Spleen (tissue), 11 donors: ENCODE measurements at regions not wholly inside any gene's neighbourhood (a gene's known extent, or its start where the extent isn't known, plus 50 kb on each side); places are given as distances from the start of the nearest gene placed in this dataset.
"Not testable (repeated sequence)": the region's sequence is repeated elsewhere in the genome, so short reads cannot be mapped to it uniquely, and the experiment has no call there.

ENCODE experiments used
- DNase-seq: peaks from one replicate; pipeline ENCODE4 v3.0.0-alpha.2; 2020
- H3K27ac ChIP-seq, 8 donors: fragments of 200-600 bp; sonication (generic) in 7 of 8; 1 replicate in 4 of 8; 2 replicates in 4 of 8; pipeline versions ENCODE4 v1.5.0 to v1.8.0; 2016 to 2021; ENCODE audit warnings: inconsistent platforms in 4 of 8, mild to moderate bottlenecking in 4 of 8, moderate library complexity in 1 of 8
- H3K27me3 ChIP-seq, 7 donors: fragments of 200-600 bp; sonication (generic) in 6 of 7; replicated peaks in 1 of 7; 1 replicate in 4 of 7; 2 replicates in 3 of 7; pipeline versions ENCODE4 v1.5.0 to v1.8.0; 2016 to 2021; ENCODE audit warnings: inconsistent platforms in 3 of 7, mild to moderate bottlenecking in 1 of 7
- H3K36me3 ChIP-seq, 6 donors: fragments of 200-600 bp; sonication (generic) in 5 of 6; 1 replicate in 4 of 6; 2 replicates in 2 of 6; pipeline versions ENCODE4 v1.5.0 to v1.8.0; 2016 to 2021; ENCODE audit warnings: inconsistent platforms in 2 of 6
- H3K4me1 ChIP-seq, 6 donors: fragments of 200-600 bp; sonication (generic) in 5 of 6; 1 replicate in 3 of 6; 2 replicates in 3 of 6; pipeline versions ENCODE4 v1.5.0 to v1.8.0; 2016 to 2021; ENCODE audit warnings: inconsistent platforms in 3 of 6
- H3K4me3 ChIP-seq, 8 donors: fragments of 200-600 bp; sonication (generic) in 7 of 8; 1 replicate in 4 of 8; 2 replicates in 4 of 8; pipeline versions ENCODE4 v1.5.0 to v1.8.0; 2016 to 2021; ENCODE audit warnings: inconsistent platforms in 4 of 8, mild to moderate bottlenecking in 4 of 8, moderate library complexity in 2 of 8
- H3K9me3 ChIP-seq, 8 donors: fragments of 200-600 bp; sonication (generic) in 7 of 8; 1 replicate in 4 of 8; 2 replicates in 4 of 8; pipeline versions ENCODE4 v1.5.0 to v1.8.0; 2016 to 2021; ENCODE audit warnings: inconsistent platforms in 4 of 8
- CTCF ChIP-seq, 11 experiments: fragments of 200-600 bp in 7 of 11; fragments of 450-650 bp in 4 of 11; sonication (generic) in 4 of 11; IDR thresholded peaks in 8 of 11; conservative IDR thresholded peaks in 3 of 11; 1 replicate in 7 of 11; 2 replicates in 4 of 11; pipeline versions ENCODE4 v1.4.0 to v1.8.0; 2016 to 2021; ENCODE audit warnings: antibody characterized with exemption in 11 of 11, inconsistent platforms in 4 of 11, mild to moderate bottlenecking in 1 of 11
- POLR2A ChIP-seq, 3 donors: fragments of 450-650 bp; IDR thresholded peaks; one replicate each; pipeline ENCODE4 v1.5.1; 2017; ENCODE audit warnings: antibody characterized with exemption in 3 of 3, mild to moderate bottlenecking in 1 of 3
- POLR2AphosphoS5 ChIP-seq, 3 donors: sonication (generic); formaldehyde crosslinking; IDR thresholded peaks; one replicate each; pipeline ENCODE4 v1.5.1; 2017; ENCODE audit warnings: antibody characterized with exemption in 3 of 3
- WGBS, 5 donors: extraction: QIAGEN DNeasy Blood & Tissue Kit in 3 of 5; methylation state at CpG; one replicate each; pipeline versions ENCODE4 v1.1.5 to v1.1.7; 2013 to 2018; 5-methylcytosine and 5-hydroxymethylcytosine counted together
- intact Hi-C: fragments of 100-400 bp; cut with DNase I; formaldehyde crosslinking; loops from one replicate; pipeline ENCODE4 v1.15.0; 2023; ENCODE audit warnings: low total_unique reads
- donor health status: healthy with polysubstance abuse.
- donor health status: DM: no; HTN: no; CAD: no; lungs with moderate emphysema.
- donor health status: DM: no; HTN: no; CAD: no.
- donor health status: Bipolar disorder and iron deficiency.
- donor health status: healthy.
- donor health status: DM: no; HTN: no; CAD: no.
- donor health status: DM: yes; HTN: yes; CAD: no.

GRCh38 chr9:7315746-7316145, 483.8 kb downstream of the DMAC1 start:
- H3K36me3 ChIP-seq = no peaks in the 10 kb centered on the region
- no peak overlapping the region for H3K4me3 ChIP-seq
- intact Hi-C loops = no loop called here
- H3K27ac ChIP-seq = no peak overlapping the region
- no peaks in the 10 kb centered on the region for H3K4me1 ChIP-seq
- peaks cover 0 to 47% (median 38%) of the 10 kb centered on the region in 8 donors for H3K9me3 ChIP-seq
- no peaks in the 10 kb centered on the region for H3K27me3 ChIP-seq
- 75 to 92% (median 82%) methylated on average over 3 of the region's 3 CpGs for WGBS, 5 donors
- DNase-seq = no peak
- no peak for TF ChIP-seq POLR2A (IDR thresholded peaks at IDR 0.05)
- no peak for TF ChIP-seq POLR2AphosphoS5 (IDR thresholded peaks at IDR 0.05)
- TF ChIP-seq CTCF (IDR thresholded peaks at IDR 0.05 in 8 of 11, conservative IDR thresholded peaks at IDR 0.05 in 3 of 11) = no peak

GRCh38 chr9:7315116-7315515, 484.5 kb downstream of the DMAC1 start:
- no peaks in the 10 kb centered on the region for H3K36me3 ChIP-seq
- no peaks in the 10 kb centered on the region for H3K4me1 ChIP-seq
- WGBS, 5 donors = 60 to 91% (median 87%) methylated on average over 1 to 3 of the region's 3 CpGs
- DNase-seq = no peak
- H3K9me3 ChIP-seq = peaks cover 0 to 53% (median 45%) of the 10 kb centered on the region in 8 donors
- no peak overlapping the region for H3K4me3 ChIP-seq
- TF ChIP-seq POLR2AphosphoS5 (IDR thresholded peaks at IDR 0.05) = no peak
- no peak for TF ChIP-seq POLR2A (IDR thresholded peaks at IDR 0.05)
- no peak for TF ChIP-seq CTCF (IDR thresholded peaks at IDR 0.05 in 8 of 11, conservative IDR thresholded peaks at IDR 0.05 in 3 of 11)
- no peak overlapping the region for H3K27ac ChIP-seq
- H3K27me3 ChIP-seq = no peaks in the 10 kb centered on the region
- intact Hi-C loops = no loop called here

GRCh38 chr9:7313389-7313788, 486.2 kb downstream of the DMAC1 start:
- Histone ChIP-seq H3K27me3 (no peaks in the 10 kb centered on the region), H3K36me3 (no peaks in the 10 kb centered on the region), H3K4me3 (no peak overlapping the region), H3K4me1 (no peaks in the 10 kb centered on the region), H3K27ac (no peak overlapping the region), H3K9me3 (peaks cover 0 to 70% (median 62%) of the 10 kb centered on the region in 8 donors)
- no peak for DNase-seq
- intact Hi-C loops = no loop called here
- TF ChIP-seq CTCF (IDR thresholded peaks at IDR 0.05 in 8 of 11, conservative IDR thresholded peaks at IDR 0.05 in 3 of 11) = no peak
- 84 to 100% (median 89%) methylated on average over 1 of the region's 1 CpG for WGBS, 5 donors

- intact Hi-C loops, H3K36me3 ChIP-seq, H3K4me3 ChIP-seq, H3K27ac ChIP-seq, H3K4me1 ChIP-seq, DNase-seq: not testable (repeated sequence)
- H3K27me3 ChIP-seq = peaks cover 0 to 13% (median 0%) of the 10 kb centered on the region in 7 donors
- WGBS, 5 donors = 85 to 96% (median 91%) methylated on average over 7 of the region's 7 CpGs
- H3K9me3 ChIP-seq = peaks cover 0 to 69% (median 63%) of the 10 kb centered on the region in 8 donors
Observed at GRCh38 chr9:7309051-7309450, 490.5 kb downstream of the DMAC1 start.

- 74 to 92% (median 88%) methylated on average over 3 of the region's 3 CpGs for WGBS, 5 donors
- DNase-seq = no peak
- no peaks in the 10 kb centered on the region for H3K36me3 ChIP-seq
- H3K4me3 ChIP-seq = no peak overlapping the region
- no peak for TF ChIP-seq POLR2AphosphoS5 (IDR thresholded peaks at IDR 0.05)
- TF ChIP-seq POLR2A (IDR thresholded peaks at IDR 0.05) = no peak
- TF ChIP-seq CTCF (IDR thresholded peaks at IDR 0.05 in 8 of 11, conservative IDR thresholded peaks at IDR 0.05 in 3 of 11) = no peak
- peaks cover 0 to 35% (median 29%) of the 10 kb centered on the region in 8 donors for H3K9me3 ChIP-seq
- peaks cover 0 to 14% (median 0%) of the 10 kb centered on the region in 7 donors for H3K27me3 ChIP-seq
- intact Hi-C loops = no loop called here
- no peaks in the 10 kb centered on the region for H3K4me1 ChIP-seq
- no peak overlapping the region for H3K27ac ChIP-seq
Observed at GRCh38 chr9:7305677-7306076, 493.9 kb downstream of the DMAC1 start.
